Esophagus (tissue), 2 donors: ENCODE measurements at regions not wholly inside any gene's neighbourhood (a gene's known extent, or its start where the extent isn't known, plus 50 kb on each side); places are given as distances from the start of the nearest gene placed in this dataset.

ENCODE experiments used
- H3K27ac ChIP-seq, 2 donors: one replicate each; pipeline ENCODE4 v1.5.1; 2013; ENCODE audit warnings: low read depth in 2 of 2, mild to moderate bottlenecking in 2 of 2, inconsistent platforms in 1 of 2, low read length in 1 of 2, moderate library complexity in 1 of 2
- H3K27me3 ChIP-seq, 2 donors: one replicate each; pipeline ENCODE4 v1.6.1; 2013; ENCODE audit warnings: low read length in 2 of 2, control low read depth in 1 of 2, mild to moderate bottlenecking in 1 of 2; ENCODE audit not compliant: insufficient read depth in 2 of 2, control insufficient read depth in 1 of 2
- H3K36me3 ChIP-seq, 2 donors: one replicate each; pipeline ENCODE4 v1.6.1; 2013; ENCODE audit warnings: low read length in 1 of 2; ENCODE audit not compliant: control insufficient read depth in 2 of 2, insufficient read depth in 2 of 2
- H3K4me1 ChIP-seq, 2 donors: one replicate each; pipeline ENCODE4 v1.6.1; 2013; ENCODE audit warnings: low read length in 1 of 2; ENCODE audit not compliant: control insufficient read depth in 2 of 2, insufficient read depth in 2 of 2
- H3K4me3 ChIP-seq, 2 donors: one replicate each; pipeline ENCODE4 v1.5.1; 2013; ENCODE audit warnings: low read length in 2 of 2, mild to moderate bottlenecking in 2 of 2, low read depth in 1 of 2, moderate library complexity in 1 of 2
- H3K9me3 ChIP-seq, 2 donors: one replicate each; pipeline ENCODE4 v1.6.1; 2013; ENCODE audit warnings: mild to moderate bottlenecking in 2 of 2, low read depth in 1 of 2, low read length in 1 of 2, moderate library complexity in 1 of 2; ENCODE audit not compliant: control insufficient read depth in 2 of 2, insufficient read depth in 1 of 2
- WGBS, 2 donors: extraction: QIAGEN DNeasy Blood & Tissue Kit; methylation state at CpG; one replicate each; pipeline ENCODE4 v1.1.7; 2013; 5-methylcytosine and 5-hydroxymethylcytosine counted together
- donor health status: healthy with polysubstance abuse.
- donor health status: Bipolar disorder and iron deficiency.

DNA sequence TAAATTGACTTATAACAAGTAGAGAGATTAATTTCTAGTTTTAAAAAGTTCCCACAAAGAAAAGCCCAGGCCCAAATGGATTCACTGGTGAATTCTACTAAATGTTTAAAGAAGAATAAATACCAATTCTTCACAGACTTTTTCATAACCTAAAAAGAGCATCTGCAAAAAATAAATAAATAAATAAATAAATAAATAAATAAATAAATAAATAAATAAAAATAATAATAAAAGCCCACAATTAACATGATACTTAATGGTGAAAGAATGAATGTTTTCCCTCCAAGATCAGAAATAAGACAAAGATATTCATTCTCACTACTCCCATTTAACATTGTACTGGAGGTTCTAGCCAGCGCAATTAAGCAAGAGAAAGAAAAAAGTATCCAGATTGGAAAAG, 97.6 kb upstream of the KAZN start:
- no peak overlapping the region for H3K27ac ChIP-seq
- peaks cover 0 to 2% of the 10 kb centered on the region in 2 donors for H3K4me1 ChIP-seq
- no peaks in the 10 kb centered on the region for H3K9me3 ChIP-seq
- H3K36me3 ChIP-seq, result no peaks in the 10 kb centered on the region
- H3K4me3 ChIP-seq, result no peak overlapping the region
- no peaks in the 10 kb centered on the region for H3K27me3 ChIP-seq
- WGBS, 2 donors, result 100% methylated on average over 1 of the region's 1 CpG

DNA sequence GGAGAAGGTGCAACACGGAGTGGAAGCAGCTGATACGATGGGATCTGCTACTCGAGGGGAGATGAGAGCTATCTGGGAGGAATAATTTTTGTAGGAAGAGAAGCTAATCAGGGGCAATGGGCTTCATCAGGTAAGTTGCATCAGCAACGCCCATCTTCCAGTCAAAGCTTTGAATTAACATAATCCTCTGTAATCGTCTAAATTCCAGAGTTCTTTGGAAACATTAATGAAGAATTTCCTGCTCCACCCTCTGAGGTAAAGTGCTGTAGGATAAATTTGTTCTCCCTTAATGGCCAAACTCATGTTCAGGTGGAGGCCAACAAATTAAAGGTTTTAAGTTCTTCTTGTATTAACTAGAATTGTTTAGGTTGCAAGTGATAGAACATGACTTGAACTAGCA, 94.0 kb upstream of the KAZN start:
- no peaks in the 10 kb centered on the region for H3K36me3 ChIP-seq
- no peaks in the 10 kb centered on the region for H3K27me3 ChIP-seq
- peak overlapping the region in 1 of 2 donors; percentile 59 for H3K27ac ChIP-seq
- 42 to 51% methylated on average over 5 of the region's 5 CpGs for WGBS, 2 donors
- H3K4me3 ChIP-seq, result no peak overlapping the region
- peaks cover 0 to 2% of the 10 kb centered on the region in 2 donors for H3K4me1 ChIP-seq
- no peaks in the 10 kb centered on the region for H3K9me3 ChIP-seq

DNA sequence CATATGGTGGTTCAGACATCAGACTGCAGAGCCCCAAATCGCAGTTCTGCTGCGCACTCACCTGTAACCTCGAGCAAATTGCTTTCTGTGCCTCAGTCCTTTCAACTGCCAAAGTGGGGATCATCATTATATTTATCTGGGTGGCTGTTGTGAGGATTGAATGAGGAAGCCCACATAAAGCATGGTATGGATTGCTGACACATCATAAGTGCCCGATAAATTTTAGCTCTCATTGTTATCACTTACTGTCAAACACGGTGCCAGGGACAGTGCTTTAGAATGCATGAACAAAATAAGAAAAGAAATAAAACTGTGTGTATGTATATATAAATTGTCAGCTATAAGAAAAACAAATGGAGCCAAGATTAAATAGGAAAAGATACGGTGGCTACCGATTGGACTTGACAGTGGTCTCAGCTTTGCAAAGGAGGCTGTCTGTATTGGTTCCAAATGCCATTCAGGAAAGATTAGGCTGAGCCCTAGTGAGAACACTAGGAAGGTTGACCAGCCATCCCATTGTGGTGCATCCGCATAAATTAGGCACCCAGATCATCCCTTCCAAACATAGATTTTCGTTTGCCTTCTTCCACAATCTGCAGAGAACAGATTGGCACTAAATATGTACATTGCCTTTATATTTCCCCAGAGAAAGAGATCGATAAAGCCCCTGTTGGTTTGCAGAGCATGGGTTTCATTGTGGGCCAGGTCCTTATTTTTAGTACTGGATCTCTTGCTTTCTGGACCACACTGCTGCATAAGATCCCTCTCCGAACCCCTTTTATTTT, 91.8 kb upstream of the KAZN start:
- H3K4me1 ChIP-seq, result no peaks in the 10 kb centered on the region
- H3K36me3 ChIP-seq, result no peaks in the 10 kb centered on the region
- no peak overlapping the region for H3K4me3 ChIP-seq
- H3K27me3 ChIP-seq, result no peaks in the 10 kb centered on the region
- no peak overlapping the region for H3K27ac ChIP-seq
- no peaks in the 10 kb centered on the region for H3K9me3 ChIP-seq
- WGBS, 2 donors, result 77 to 81% methylated on average over 11 of the region's 11 CpGs

DNA sequence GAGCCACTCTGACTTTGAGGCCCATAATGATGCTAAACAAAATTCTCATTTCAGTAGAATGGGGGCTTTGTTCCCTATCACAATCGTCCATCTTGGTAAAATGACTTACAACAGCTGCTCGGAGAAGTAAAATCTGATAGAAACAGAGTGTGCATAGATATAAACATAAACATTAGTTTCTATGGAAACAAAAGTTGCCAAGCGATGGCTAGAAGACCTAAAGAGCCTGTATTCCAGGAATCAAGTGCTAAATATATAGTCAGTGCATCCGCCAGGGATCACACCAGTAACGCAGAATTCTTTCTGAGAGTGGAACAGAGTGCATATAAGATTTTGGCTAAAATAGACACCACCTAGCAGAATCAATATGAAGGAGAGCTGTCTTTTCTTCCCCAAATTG, 91.2 kb upstream of the KAZN start:
- WGBS, 2 donors, result 52 to 56% methylated on average over 5 of the region's 5 CpGs

DNA sequence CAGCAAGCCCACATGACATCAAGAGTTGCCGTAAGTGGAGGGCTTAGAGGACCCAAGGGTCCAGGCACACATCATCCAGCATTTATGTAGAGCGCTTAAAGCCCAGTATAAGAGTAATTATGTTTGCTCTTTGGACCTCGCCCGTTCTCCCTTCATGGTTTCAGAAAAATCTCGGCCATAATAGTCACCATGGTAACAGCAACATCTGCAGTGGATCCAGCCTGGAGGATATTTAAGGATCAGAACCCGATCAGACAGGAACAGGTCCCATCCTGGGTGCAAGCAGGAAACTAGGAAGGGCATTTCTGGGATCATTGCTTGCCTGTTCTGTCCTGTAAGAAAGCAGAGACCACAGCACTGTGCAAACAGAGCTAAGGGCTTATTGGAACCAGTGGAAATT, 89.9 kb upstream of the KAZN start:
- Histone ChIP-seq H3K36me3 (no peaks in the 10 kb centered on the region), H3K4me1 (no peaks in the 10 kb centered on the region), H3K9me3 (no peaks in the 10 kb centered on the region), H3K27me3 (no peaks in the 10 kb centered on the region), H3K4me3 (no peak overlapping the region), H3K27ac (no peak overlapping the region)
- 68 to 80% methylated on average over 6 of the region's 6 CpGs for WGBS, 2 donors

More for the DNA sequence above, 91.2 kb upstream of the KAZN start:
- Histone ChIP-seq H3K27ac (no peak overlapping the region), H3K4me3 (no peak overlapping the region), H3K9me3 (no peaks in the 10 kb centered on the region), H3K4me1 (no peaks in the 10 kb centered on the region), H3K36me3 (no peaks in the 10 kb centered on the region), H3K27me3 (no peaks in the 10 kb centered on the region)

DNA sequence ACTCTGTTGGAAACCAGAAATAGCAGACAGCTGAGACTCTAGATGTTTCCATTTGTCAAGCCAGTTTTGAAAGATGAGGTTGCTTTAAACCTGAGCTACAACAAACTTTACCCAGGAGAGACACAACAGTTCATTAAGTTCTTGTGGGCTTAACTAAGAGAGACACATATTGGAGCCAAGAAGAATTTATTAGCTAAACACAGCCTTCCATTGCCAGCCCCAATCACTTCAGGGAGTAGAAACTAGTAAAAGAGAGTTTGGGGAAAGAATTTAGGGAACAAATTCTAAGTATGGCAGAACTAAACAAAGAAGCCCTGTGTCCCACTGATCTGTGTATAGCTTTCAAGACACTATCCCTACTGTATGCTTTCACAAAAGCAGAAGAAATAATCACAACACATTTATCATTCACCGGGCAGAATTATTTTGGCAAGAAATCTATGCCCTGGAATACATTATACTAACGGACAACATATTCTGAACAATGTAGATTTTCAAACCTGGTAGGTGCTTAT, 87.3 kb upstream of the KAZN start:
- WGBS, 2 donors, result 61 to 67% methylated on average over 2 of the region's 2 CpGs

DNA sequence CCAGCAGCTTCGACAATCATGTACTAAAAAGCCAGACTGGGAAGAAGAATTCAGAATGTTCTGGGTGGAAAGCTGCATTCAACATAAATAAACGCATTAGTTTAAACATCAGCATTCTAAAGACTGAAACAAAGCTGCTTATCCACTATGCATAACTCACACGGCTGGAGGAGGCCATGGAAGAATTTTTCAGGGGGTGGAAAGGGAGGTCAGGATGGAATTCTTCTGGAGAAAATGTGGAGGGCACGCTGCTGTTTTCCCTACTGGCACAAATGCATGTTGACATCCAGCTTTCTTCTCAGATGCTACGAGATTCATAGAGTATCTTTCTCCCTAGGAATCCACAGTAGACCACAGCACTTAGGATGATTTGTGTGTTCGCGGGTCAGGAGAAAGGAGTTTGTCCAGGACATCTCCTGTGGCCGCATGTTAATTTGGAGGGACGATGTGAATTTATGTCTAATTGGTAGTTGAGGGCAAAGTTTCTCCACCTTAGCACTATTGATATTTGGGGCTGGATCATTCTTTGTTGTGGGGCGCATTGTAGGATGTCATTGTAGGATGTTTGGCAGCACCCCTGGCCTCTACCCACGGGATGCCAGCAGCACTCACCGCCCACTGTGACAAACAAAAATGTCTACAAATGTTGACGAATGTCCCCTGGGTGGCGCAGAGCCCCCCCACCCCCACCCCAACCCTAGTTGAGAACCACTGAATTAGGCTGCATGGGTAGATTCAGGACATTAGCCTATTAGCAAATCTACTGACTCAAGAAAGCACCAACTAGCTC, 86.5 kb upstream of the KAZN start:
- peaks cover 0 to 2% of the 10 kb centered on the region in 2 donors for H3K4me1 ChIP-seq
- WGBS, 2 donors, result 77 to 79% methylated on average over 14 of the region's 14 CpGs
- H3K4me3 ChIP-seq, result no peak overlapping the region
- no peaks in the 10 kb centered on the region for H3K36me3 ChIP-seq
- H3K27me3 ChIP-seq, result no peaks in the 10 kb centered on the region
- H3K27ac ChIP-seq, result no peak overlapping the region
- no peaks in the 10 kb centered on the region for H3K9me3 ChIP-seq

More for the DNA sequence above, 87.3 kb upstream of the KAZN start:
- Histone ChIP-seq H3K4me3 (no peak overlapping the region), H3K27ac (no peak overlapping the region), H3K4me1 (peaks cover 0 to 2% of the 10 kb centered on the region in 2 donors), H3K27me3 (no peaks in the 10 kb centered on the region), H3K36me3 (no peaks in the 10 kb centered on the region), H3K9me3 (no peaks in the 10 kb centered on the region)

DNA sequence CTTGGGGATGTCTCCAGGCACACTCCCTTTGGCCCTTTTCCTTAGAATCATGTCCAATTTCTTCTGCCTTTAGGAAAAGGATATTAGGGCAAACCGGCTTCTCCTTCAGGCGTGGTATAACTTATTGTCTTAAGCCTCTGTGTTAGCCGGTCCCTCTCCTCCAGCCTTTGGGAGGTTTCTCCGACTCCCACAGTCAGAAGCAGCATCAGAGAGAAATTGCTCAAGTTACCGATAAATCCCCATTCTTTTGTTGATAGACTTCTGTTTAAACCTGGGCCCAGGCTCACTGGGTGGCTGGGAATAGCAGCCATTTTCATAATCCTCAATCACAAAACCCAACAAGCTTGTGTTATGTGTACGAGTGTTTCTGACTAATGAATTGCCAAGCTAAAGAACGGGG, 85.4 kb upstream of the KAZN start:
- WGBS, 2 donors, result 41 to 51% methylated on average over 7 of the region's 7 CpGs
- H3K4me3 ChIP-seq, result no peak overlapping the region
- no peaks in the 10 kb centered on the region for H3K36me3 ChIP-seq
- no peaks in the 10 kb centered on the region for H3K27me3 ChIP-seq
- peaks cover 0 to 2% of the 10 kb centered on the region in 2 donors for H3K4me1 ChIP-seq
- H3K9me3 ChIP-seq, result no peaks in the 10 kb centered on the region
- H3K27ac ChIP-seq, result no peak overlapping the region

DNA sequence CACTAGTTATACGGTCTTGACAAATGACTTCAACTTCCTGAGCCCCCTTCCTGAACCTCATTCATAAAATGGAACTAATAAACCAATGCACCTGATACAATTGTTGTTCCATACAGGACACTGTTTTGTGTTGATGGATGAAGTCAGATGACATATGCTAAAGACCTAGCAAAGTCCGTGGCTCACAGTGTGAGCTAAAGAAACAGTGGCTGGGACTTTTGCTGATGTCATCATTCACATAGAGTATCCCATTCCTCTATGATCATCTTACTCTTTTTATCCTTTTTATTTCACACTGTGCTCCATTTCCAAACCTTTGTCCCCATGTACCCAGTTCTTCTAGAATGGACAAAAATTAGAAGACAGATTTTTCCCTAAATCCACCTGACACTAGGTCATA, 83.7 kb upstream of the KAZN start:
- no peaks in the 10 kb centered on the region for H3K27me3 ChIP-seq
- whole genome bisulfite sequencing, 2 donors, result 66 to 78% methylated on average over 2 of the region's 2 CpGs
- H3K4me1 ChIP-seq, result peaks cover 2 to 9% of the 10 kb centered on the region in 2 donors
- no peak overlapping the region for H3K27ac ChIP-seq
- no peak overlapping the region for H3K4me3 ChIP-seq
- no peaks in the 10 kb centered on the region for H3K36me3 ChIP-seq
- no peaks in the 10 kb centered on the region for H3K9me3 ChIP-seq
